ENCODE measurements at regions not wholly inside any gene's neighbourhood (a gene's known extent, or its start where the extent isn't known, plus 50 kb on each side); places are given as distances from the start of the nearest gene placed in this dataset.

- no peak for TF ChIP-seq POLR2AphosphoS5 (IDR thresholded peaks at IDR 0.05; ENCODE audit: borderline replicate concordance, low read depth, low read length)
- TF ChIP-seq EZH2 (IDR thresholded peaks at IDR 0.05) = no peak
Observed at GRCh38 chr13:108444448-108444847, 174.9 kb downstream of the TNFSF13B start.

Measured in SK-N-MC (cell line).